GM18508 (cell line): ENCODE measurements at regions not wholly inside any gene's neighbourhood (a gene's known extent, or its start where the extent isn't known, plus 50 kb on each side); places are given as distances from the start of the nearest gene placed in this dataset.

Source experiments
- ATAC-seq: cut with Tn5 transposase; IDR thresholded peaks from one replicate; pipeline ENCODE4 v1.9.1; 2021; ENCODE audit warnings: moderate number of reproducible peaks; ENCODE audit not compliant: insufficient read depth, unreplicated experiment

DNA sequence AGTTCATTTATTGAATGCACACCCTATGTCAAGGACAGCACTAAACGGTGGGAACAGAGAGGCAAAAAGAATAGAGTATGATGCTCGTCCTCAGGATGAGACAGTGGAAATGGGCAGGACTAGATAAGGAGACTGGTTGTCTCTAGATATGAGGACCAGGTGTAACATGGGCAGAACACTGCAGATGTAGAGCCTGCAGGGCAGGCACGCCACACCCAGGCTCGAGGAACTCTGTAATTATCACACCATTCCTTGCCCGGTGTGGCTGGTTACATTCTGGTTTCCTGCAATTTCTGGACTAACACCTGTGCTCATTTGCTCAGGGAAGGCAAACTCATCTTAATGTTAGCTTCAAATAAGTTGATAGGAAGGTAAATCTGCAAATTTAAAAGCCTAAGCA is 334.4 kb downstream of the DHX15 start:
- no peak for ATAC-seq

DNA sequence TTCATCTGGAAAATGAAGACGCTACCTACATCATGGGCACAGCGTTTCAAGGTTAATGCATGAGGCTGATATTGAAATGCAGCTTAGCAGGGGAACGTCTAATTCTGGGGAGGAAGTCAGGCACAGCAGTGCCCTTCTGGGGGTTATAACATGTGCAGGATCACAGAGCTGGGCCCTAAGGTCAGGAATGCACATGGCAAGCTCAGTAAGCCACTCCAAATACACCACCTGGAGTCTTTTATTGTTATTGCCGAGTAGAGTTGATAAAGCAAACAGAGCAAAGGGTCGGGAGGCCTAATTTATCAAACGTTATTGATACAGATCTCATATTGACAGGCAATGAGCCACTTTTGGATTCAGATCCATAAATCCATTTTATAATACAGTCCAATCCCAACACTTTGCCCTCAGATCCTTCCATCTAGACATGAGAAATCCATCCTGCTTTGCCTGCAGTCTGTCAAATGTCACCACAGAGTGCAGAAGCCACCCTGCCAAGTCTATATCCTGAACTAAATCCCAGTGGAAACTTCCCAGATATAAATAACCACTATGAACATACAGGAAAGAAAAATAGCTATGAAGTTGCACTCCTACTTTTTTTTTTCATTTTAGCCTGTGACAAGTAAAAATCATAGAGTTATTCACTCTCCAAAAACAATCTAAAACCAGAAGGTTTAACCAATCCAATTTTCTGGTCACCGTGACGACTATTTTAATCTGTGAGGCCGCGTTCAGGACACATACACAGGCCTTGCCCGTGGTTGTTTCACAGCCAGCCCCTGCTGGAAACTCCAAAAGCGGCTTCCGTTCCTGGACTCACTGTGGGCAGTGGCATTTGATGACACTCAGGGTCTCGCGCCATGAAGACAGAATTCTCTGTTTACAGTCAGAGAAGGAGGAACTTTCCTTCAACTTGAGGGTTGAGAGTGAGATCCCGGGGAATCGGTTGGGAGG is 335.4 kb downstream of the DHX15 start:
- no peak for ATAC-seq

DNA sequence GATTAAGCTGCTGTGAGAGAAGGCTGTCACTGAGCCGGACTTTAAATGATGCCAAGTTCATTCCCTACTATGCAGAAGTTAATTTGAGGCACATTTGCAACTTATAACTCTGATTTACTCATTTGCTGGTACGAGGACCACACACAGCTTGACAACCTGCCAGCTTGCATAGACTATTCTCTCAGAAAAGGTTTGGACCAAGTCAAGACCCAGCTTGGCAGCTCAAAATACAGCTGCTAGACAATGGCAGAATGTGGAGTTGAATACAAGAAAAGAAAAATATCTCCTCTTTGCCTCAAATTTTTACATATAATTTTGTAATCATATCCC is 338.9 kb downstream of the DHX15 start:
- no peak for ATAC-seq

DNA sequence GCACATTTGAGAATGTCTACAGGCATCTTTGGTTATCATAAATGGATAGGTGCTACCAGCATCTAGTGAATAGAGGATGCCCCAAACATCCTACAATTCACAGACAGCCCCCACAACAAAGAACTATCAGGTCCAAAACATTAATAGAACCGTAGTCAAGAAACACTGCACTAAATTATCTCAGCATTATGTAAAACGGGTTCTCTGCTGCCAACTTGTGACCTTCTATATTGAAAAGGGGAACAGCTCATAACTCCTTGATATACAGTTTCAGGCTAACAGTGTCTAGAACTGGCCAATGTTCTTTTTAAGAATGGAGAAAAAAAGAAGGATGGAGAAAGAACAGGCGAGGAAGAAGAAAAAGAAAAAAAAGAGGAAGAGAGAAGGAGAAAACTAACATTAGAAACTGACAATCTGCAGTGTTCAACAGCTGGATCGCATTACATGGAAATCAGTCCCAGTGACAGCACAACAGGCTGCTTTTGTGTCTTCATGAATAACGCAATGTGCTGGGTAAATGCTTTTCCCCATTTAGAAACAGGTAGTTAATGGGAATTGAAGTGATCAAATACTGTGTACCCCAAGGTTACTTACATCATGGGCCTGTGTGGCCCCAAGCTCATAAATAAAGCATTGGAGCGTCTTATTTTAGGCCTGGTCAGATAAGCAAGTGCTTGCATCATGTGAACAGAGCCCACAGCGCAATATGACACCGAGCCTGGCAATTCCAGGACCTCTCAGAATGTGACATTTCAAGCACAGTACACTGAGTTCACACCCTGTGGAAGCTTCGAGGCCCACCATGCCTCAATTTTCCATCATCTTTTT is 339.5 kb downstream of the DHX15 start:
- ATAC-seq = no peak

DNA sequence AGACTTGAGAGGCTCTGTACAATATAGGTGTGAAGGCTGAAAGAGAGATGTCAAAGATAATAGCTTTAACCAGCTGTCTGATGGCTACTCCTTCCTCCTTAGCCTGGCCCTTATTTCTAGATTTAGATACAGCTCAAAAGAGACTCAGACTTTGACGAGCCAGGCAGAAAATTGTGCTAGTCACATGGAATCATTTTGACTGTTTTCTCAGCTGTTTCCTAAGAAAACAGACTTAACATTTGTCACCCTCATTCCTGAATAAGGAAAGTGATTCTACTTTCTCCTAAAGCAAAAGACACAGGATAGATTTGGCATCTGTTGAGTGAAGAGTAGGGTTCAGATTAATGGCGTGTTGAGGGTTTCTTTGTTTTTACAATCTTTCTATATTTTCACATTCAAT is 340.7 kb downstream of the DHX15 start:
- ATAC-seq = no peak

DNA sequence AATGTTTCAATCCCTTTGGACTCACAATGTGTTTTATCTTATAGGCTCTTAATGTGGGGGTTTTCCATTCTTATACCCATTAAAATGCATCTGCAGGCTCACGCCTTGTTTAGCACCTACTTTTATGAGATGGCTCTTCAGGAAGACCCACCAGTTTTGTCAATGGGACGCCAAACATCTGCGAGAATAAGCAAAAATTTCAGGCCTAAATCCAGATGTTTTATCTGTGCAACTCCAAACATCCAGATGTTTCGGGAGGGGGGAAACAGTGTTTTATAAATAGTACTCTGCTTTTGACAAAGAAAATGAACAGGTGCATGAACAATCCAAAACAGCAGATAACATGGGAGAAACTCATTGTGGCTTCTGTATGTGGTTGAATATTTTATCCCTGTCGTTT is 342.8 kb downstream of the DHX15 start:
- no peak for ATAC-seq

DNA sequence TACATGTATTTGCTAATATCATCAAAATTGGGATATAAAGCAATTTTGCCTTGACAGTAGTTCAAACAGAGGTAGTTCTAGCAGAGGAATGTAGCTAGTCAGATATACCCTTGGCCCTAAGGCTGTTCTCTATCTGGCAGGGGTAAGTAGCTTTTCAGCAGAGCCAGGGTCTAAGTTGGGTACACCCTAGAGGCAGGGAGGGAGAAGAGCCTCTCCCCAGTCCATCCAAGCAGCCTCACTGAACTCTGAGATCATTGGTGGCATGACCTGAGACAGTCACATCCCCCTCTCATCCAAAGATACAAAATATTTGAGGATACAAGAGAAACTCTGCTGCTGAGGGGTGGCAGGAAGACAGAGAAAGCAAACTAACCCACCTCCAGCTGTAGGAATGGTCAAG is 343.7 kb downstream of the DHX15 start:
- ATAC-seq = no peak

DNA sequence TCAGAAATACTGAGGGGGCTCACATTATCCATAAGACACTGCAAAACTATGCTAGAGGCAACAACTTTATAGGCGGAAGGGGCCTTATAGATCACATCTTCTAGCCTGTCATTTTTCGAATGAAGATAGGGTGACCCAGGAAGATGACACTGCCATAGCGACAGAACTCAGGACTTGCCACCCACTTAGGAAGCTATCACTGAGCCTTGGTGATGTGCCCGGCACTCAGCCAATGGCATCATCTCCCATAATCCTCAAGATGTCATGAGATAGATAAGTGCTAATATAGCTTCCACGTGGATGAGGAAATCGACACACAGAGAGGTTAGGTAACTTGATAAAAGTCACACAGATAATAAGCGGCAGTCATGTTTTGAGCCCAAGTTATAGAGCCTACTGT is 346.6 kb downstream of the DHX15 start:
- no peak for ATAC-seq

DNA sequence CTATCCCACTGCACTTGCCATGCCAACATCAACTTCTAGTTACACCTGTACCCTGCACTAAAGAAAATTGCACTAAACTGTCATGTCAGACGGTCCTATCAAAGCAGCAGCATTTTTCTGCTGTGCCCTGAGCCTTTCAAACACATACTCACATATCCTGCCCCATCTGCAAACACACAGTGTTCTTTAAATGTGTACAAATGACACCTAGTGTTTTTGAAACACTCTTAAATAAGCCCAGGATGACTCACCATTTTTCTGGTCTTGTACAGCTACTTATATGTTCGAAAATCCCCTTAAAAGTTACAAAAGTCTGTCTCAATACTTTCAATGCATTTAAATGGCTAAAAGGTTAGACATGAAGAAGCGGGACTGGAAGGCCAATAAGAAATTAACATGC is 346.7 kb upstream of the PPARGC1A start:
- ATAC-seq = no peak

DNA sequence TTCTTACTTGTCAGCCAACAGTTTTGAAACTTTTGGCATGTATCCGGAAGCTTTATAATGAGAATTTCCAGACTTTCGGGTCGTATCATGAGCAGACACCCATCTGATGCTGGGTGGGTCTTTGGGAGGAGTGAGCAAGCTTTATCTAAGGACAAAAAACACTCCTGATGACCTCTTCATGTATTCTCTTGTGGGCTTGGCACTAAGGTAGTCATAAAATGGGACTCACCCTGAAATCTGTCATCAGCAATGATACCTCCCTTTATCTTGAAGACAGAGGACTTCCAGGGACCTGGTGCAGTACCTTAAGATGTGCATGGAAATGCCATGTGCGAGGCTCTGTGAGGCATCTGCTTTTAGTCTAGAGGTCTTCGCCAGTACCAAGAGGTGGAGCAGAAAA is 346.3 kb upstream of the PPARGC1A start:
- no peak for ATAC-seq

DNA sequence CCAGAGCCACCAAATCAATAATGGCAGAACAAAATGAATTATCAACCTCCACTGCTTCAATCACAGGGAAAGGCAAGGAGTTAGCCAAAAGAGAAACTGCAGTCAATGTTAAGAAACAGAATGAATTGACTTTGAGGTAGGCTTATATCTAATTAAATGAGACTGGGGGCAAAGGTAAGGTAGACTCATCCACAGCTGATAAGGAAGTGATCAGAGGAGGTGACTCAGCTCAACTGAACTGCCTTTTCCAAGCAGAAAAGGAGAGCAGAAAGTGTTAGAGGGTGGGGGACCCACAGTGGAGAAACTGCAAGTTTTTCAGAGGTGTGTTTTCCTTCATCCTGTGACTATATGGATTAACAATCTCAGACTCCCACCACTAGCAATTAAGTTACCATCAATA is 345.8 kb upstream of the PPARGC1A start:
- ATAC-seq = no peak

DNA sequence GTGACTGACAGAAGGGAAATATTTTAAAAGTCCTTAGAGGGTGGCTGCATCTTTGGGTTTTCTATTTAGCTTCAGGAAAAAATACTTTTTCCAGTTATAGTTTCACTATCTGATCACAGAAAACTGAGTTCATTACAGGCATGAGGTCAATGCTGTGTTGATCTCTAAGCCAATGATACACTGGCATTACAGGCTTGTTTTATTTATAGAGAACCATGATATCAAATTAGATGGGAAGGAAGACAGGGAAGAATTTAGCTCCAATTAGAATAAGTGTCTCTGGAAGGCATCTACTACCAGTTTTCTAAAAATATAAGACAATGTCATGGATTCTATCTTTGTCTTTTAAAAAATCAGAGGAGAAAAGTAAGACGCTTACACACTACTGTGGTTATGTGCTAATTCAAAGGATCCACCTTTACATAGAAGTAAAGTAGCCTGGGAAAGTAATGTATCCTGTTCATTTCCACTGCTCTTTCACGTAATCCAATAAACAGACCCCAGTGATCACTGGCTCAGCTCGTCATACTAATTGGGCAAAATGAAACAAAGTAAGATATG is 344.5 kb upstream of the PPARGC1A start:
- no peak for ATAC-seq

DNA sequence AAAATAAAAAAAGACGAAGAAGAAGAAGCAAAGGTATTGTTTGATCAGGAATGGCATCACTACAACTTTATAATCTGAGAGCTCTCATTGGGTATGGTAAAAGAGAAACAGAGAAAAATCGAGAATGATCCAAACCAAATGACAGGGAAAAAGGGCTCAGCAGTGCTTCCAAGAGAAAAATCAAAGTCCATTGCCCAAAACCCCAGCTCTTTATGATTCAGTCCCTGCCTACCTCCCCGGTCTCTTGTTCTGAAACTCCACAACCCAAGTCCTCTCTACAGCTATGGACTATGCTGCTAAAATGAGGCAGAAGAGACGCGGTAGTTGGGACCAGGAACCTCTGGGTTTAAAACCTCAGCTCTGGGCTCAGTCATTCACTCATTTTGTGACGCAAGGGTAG is 341.1 kb upstream of the PPARGC1A start:
- no peak for ATAC-seq

DNA sequence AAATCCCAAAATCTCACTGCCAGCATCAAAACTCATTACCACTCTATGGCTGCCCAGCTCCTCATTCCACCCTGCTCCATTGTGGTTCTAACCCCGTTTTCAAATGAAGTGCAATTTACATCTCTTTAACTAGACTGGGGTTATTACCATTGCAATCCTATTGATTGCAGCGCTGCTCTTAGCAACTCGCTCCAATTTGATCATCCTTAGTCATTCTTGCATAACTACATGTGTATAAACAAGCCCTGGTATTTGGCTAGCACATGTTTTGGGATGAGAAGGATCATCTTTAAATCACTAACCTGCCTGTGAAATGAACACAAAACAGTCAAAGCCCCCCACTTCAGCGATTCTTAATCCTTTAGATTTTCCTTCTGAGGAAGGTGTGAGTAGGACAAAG is 340.1 kb upstream of the PPARGC1A start:
- no peak for ATAC-seq

DNA sequence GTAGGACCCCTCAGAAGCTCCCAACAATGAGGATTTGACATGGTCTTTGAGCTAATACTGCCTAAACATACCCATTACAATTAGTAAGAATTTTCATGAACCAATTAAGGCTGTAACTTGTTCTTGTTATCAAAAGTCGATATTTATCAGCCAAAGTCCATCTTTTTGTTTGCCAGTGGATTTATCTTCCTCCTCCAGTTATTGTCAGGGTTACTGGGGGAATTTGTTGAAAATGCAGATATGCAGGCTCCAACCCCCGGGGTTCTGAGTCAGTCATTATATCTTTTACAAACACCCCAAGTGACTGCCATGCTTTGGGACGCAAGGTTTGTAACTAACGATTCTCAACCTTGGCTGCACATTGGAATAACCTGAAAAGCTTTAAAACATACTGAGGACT is 338.8 kb upstream of the PPARGC1A start:
- no peak for ATAC-seq

DNA sequence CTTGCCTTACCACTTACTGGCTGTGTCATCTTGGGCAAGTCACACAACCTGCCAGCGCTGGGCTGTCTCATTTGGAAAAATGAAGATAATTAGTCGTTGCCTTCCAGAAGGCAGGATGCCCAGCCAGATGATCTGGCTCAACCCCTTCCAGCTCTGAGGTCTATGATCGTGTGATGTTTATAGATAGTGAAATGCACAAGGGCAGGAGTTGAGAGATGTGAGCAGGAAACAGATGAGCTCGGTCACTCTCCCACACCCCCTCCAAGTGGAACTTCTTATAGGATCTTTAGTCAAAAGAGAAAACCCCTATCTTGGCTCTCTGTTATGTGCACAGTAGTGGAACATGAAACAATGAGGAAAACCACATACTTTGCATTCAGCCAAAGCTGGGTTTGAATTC is 336.8 kb upstream of the PPARGC1A start:
- no peak for ATAC-seq

DNA sequence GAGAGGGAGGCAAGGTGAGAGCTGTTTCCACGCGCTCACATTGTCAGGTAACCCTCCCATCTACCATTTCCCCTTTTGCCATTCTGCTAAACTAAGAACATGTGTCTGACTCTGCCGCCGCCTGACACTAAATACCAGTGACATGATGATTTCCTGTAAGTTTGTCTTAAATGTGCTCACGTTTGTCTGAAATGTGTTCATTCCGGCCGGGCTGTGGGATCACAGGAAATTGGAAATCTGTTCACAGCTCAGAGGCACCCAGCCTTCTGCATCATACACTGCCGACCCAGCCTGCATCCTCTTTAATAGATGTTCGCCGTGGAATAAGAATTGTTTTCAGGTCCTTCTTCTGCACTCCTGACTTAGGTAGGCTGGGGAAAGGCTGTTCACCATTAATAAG is 336.2 kb upstream of the PPARGC1A start:
- ATAC-seq = no peak

DNA sequence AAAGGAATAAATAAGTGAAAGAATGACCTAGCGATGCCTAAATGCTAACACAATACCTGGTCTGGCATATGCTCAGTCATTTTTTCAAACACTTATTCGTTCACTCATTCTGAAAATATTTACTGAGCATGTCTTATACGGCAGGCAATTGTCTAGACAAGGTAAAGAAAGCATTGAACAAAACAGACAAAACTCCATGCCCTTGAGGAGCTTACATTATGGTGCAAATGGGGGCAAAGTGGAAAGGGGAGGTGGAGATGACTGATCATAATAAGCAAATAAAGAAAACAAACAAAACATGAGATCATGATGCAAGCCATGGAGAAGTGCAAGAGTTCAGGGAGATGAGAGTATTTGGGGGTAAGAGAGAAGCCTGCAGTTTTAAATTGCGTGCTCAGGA is 334.6 kb upstream of the PPARGC1A start:
- ATAC-seq = no peak

DNA sequence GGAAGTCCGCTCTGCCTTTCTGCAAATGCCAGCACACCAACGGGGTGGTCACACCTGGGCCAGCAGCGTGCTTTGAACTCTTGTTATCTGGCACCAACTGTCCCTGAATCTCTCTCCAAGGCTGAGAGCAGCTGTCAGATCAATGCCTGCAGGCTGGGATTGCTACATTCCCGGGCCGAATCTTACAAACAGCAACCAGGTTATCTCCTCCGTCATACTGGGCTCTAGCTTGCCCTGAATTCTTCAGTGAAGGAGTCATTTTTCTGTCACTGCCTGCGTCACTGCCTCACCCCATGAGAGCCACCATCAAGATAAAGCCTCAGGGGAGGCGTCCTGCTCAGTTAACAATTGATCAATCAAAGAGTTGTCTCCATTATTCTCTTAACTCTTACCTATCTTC is 329.4 kb upstream of the PPARGC1A start:
- ATAC-seq = no peak

DNA sequence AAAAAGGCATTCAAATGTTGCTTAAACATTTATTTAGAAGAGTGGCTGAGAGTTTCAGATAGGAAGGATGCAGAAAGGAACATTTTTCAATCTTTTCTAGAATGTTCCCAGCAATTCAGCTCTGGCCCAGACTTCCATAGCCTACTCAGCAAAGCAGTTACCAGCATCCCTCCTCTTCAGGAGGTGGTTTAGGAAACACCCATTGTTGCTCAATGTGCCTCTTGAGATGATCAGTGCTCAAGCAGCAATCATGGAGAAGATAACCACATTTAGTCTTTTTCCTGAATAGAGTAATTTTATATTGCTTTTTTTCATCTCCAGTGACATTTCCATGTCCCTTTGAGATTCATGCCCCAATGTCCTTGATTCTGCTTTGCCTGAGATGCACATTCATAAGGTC is 328.7 kb upstream of the PPARGC1A start:
- ATAC-seq = no peak

DNA sequence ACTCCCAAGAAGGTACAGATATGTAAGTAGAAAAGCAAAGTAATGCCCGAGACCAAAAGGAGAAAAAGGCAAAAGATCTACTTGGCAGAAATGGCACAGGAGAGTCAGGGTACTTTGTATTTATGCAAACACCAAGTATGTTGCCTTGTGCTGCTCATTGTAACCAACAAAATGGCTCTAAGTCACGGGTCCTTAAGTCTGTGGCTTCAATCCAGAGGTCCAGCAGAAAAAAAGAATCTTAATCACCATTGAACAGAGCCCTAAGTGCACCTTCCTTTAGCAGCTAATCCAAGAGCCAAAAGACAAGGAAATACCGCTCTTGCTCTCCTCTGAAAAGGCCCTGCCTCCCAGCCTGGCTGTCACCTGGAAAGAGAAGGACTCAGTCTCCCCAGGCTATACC is 324.9 kb upstream of the PPARGC1A start:
- no peak for ATAC-seq
